Testis (tissue), 2 donors: ENCODE measurements at regions not wholly inside any gene's neighbourhood (a gene's known extent, or its start where the extent isn't known, plus 50 kb on each side); places are given as distances from the start of the nearest gene placed in this dataset.

Source experiments
- DNase-seq: peaks from one replicate; pipeline ENCODE4 v3.0.0-alpha.2; 2019
- H3K27ac ChIP-seq, 2 donors: fragments of 200-600 bp; sonication (generic); one replicate each; pipeline ENCODE4 v1.5.1; 2019
- H3K27me3 ChIP-seq: fragments of 200-600 bp; sonication (generic); one replicate; pipeline ENCODE4 v1.5.1; 2019
- H3K36me3 ChIP-seq: fragments of 200-600 bp; sonication (generic); one replicate; pipeline ENCODE4 v1.5.1; 2017; ENCODE audit warnings: low read depth; ENCODE audit errors: missing control alignments
- H3K4me1 ChIP-seq: fragments of 200-600 bp; sonication (generic); one replicate; pipeline ENCODE4 v1.5.1; 2019
- H3K4me3 ChIP-seq, 2 donors: fragments of 200-600 bp; sonication (generic); one replicate each; pipeline ENCODE4 v1.5.1; 2017 to 2019
- H3K9me3 ChIP-seq: fragments of 200-600 bp; sonication (generic); one replicate; pipeline ENCODE4 v1.5.1; 2017
- POLR2A ChIP-seq: fragments of 450-650 bp; IDR thresholded peaks from one replicate; pipeline ENCODE4 v1.6.1; 2017; ENCODE audit warnings: antibody characterized with exemption, mild to moderate bottlenecking, moderate library complexity
- WGBS, 2 donors: methylation state at CpG; one replicate each; pipeline ENCODE4 v1.1.5; 2018; 5-methylcytosine and 5-hydroxymethylcytosine counted together
- intact Hi-C: fragments of 100-400 bp; cut with DNase I; formaldehyde crosslinking; loops from one replicate; pipeline ENCODE4 v1.15.1; 2023; ENCODE audit warnings: low total_unique reads
- TF ChIP-seq, protein P1 (sequence below), 3 experiments: fragments of 450-650 bp in 2 of 3; fragments of 200-600 bp in 1 of 3; sonication (generic) in 1 of 3; IDR thresholded peaks; one replicate each; pipeline ENCODE4 v1.5.1; 2016 to 2019; ENCODE audit warnings: antibody characterized with exemption in 3 of 3, mild to moderate bottlenecking in 2 of 3, moderate library complexity in 1 of 3

DNA sequence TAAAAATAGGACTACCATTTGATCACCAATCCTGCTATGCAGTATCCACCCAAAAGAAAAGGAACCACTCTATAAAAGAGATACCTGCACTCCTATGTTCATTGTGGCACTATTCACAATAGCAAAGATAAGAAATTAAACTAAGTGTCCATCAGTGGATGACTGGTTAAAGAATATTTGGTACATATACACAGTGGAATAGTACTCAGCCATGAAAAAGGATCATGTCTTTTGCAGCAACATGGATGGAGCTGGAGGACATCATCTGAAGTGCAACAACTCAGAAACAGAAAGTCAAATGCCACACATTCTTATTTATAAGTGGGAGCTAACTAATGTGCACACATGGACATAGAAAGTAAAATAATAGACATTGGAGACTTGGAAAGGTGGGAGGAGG, 116.4 kb downstream of the PFKFB3 start:
- Histone ChIP-seq H3K27ac (no peak overlapping the region), H3K4me1 (no peaks in the 10 kb centered on the region), H3K36me3 (no peaks in the 10 kb centered on the region), H3K4me3 (no peak overlapping the region), H3K27me3 (no peaks in the 10 kb centered on the region), H3K9me3 (no peaks in the 10 kb centered on the region)
- TF ChIP-seq POLR2A: no peak
- TF ChIP-seq, protein P1, sequence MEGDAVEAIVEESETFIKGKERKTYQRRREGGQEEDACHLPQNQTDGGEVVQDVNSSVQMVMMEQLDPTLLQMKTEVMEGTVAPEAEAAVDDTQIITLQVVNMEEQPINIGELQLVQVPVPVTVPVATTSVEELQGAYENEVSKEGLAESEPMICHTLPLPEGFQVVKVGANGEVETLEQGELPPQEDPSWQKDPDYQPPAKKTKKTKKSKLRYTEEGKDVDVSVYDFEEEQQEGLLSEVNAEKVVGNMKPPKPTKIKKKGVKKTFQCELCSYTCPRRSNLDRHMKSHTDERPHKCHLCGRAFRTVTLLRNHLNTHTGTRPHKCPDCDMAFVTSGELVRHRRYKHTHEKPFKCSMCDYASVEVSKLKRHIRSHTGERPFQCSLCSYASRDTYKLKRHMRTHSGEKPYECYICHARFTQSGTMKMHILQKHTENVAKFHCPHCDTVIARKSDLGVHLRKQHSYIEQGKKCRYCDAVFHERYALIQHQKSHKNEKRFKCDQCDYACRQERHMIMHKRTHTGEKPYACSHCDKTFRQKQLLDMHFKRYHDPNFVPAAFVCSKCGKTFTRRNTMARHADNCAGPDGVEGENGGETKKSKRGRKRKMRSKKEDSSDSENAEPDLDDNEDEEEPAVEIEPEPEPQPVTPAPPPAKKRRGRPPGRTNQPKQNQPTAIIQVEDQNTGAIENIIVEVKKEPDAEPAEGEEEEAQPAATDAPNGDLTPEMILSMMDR (IDR thresholded peaks at IDR 0.05): no peak
- intact Hi-C loops: no loop called here
- DNase-seq: no peak

DNA sequence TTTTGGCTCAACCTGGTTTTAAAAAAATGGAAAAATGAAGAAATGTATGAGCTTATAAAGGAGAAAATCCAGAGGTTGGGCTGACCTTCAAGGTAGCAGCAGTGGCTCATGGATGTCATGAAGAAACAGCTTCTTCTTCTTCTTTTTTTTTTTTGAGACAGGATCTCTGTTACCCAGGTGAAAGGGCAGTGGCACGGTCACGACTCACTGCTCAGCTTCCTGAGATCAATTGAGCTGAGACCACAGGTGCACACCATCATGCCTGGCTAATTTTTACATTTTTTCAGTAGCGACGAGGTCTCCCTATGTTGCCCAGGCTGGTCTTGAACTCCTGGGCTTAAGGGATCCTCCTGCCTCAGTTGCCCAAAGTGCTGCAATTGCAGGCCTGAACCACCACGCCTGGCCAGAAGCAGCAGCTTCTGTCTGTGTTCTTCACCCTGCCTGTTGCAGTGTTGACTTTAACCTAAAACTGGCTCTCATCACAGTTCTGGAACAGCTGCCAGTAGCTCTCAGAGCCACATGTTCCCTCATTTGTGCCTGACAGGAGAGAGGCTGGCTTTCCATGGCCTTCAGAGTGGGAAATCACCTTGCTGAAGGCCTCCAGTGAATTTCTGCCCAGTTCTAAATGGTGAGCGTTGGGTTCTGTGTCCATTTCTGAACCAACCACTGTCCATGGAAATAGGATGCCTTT, 117.7 kb downstream of the PFKFB3 start:
- DNase-seq: no peak
- Histone ChIP-seq H3K4me1 (no peaks in the 10 kb centered on the region), H3K9me3 (no peaks in the 10 kb centered on the region), H3K27me3 (no peaks in the 10 kb centered on the region), H3K4me3 (no peak overlapping the region), H3K27ac (no peak overlapping the region), H3K36me3 (no peaks in the 10 kb centered on the region)
- TF ChIP-seq POLR2A: no peak
- TF ChIP-seq, protein P1 (IDR thresholded peaks at IDR 0.05): no peak
- intact Hi-C loops: no loop called here
- WGBS, 2 donors: 94 to 95% methylated on average over 6 of the region's 6 CpGs

DNA sequence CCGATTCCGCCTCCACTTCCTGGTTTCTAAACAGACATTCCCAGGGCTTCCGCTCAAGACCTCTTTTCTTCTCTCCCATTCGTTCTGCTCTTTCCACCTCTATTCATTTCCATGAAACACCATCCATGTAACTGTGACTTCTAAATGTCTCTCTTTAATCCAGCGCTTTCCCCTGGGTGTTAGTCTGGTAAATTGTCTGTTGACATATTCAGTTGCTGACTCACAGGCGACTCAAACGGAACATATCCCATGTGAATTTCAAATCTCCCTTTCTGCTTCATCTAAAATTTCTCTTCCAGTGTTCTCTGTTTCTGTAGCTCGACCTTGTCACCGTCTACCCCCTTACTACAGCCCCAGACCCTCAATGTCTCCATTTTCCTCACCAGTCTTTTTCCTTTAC, 119.1 kb downstream of the PFKFB3 start:
- TF ChIP-seq POLR2A: no peak
- TF ChIP-seq, protein P1 (IDR thresholded peaks at IDR 0.05): no peak
- no peak overlapping the region for H3K4me3 ChIP-seq
- WGBS, 2 donors: 82 to 93% methylated on average over 9 of the region's 9 CpGs
- H3K36me3 ChIP-seq: no peaks in the 10 kb centered on the region
- H3K27me3 ChIP-seq: no peaks in the 10 kb centered on the region
- intact Hi-C loops: no loop called here
- H3K4me1 ChIP-seq: no peaks in the 10 kb centered on the region
- no peak for DNase-seq
- H3K27ac ChIP-seq: no peak overlapping the region
- H3K9me3 ChIP-seq: no peaks in the 10 kb centered on the region

- Histone ChIP-seq H3K36me3 (no peaks in the 10 kb centered on the region), H3K27ac (no peak overlapping the region), H3K4me1 (no peaks in the 10 kb centered on the region), H3K4me3 (no peak overlapping the region), H3K9me3 (no peaks in the 10 kb centered on the region), H3K27me3 (no peaks in the 10 kb centered on the region)
- intact Hi-C loops: no loop called here
- no peak for TF ChIP-seq POLR2A
- TF ChIP-seq, protein P1 (IDR thresholded peaks at IDR 0.05): no peak
- WGBS, 2 donors: 95 to 100% methylated on average over 3 of the region's 3 CpGs
- DNase-seq: no peak
Observed at GRCh38 chr10:6322805-6323204, 120.1 kb downstream of the PFKFB3 start.
